GM10266 (cell line): ENCODE measurements at regions not wholly inside any gene's neighbourhood (a gene's known extent, or its start where the extent isn't known, plus 50 kb on each side); places are given as distances from the start of the nearest gene placed in this dataset.

Experiments
- DNase-seq: peaks from one replicate; pipeline ENCODE4 v3.0.0; 2012; ENCODE audit errors: extremely low spot score
- TF ChIP-seq, protein P1 (sequence below): IDR thresholded peaks from 2 replicates; pipeline ENCODE4 v1.5.1; 2012; ENCODE audit warnings: mild to moderate bottlenecking, low read depth; ENCODE audit not compliant: control insufficient read depth, insufficient read depth; ENCODE audit errors: missing control alignments

- TF ChIP-seq, protein P1, sequence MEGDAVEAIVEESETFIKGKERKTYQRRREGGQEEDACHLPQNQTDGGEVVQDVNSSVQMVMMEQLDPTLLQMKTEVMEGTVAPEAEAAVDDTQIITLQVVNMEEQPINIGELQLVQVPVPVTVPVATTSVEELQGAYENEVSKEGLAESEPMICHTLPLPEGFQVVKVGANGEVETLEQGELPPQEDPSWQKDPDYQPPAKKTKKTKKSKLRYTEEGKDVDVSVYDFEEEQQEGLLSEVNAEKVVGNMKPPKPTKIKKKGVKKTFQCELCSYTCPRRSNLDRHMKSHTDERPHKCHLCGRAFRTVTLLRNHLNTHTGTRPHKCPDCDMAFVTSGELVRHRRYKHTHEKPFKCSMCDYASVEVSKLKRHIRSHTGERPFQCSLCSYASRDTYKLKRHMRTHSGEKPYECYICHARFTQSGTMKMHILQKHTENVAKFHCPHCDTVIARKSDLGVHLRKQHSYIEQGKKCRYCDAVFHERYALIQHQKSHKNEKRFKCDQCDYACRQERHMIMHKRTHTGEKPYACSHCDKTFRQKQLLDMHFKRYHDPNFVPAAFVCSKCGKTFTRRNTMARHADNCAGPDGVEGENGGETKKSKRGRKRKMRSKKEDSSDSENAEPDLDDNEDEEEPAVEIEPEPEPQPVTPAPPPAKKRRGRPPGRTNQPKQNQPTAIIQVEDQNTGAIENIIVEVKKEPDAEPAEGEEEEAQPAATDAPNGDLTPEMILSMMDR: no peak
- no peak for DNase-seq
Measured at GRCh38 chr10:78333362-78334143, 299.9 kb downstream of the RPS24 start.

GRCh38 chr10:78335371-78335690 is 301.7 kb downstream of the RPS24 start:
- TF ChIP-seq, protein P1: no peak

DNA sequence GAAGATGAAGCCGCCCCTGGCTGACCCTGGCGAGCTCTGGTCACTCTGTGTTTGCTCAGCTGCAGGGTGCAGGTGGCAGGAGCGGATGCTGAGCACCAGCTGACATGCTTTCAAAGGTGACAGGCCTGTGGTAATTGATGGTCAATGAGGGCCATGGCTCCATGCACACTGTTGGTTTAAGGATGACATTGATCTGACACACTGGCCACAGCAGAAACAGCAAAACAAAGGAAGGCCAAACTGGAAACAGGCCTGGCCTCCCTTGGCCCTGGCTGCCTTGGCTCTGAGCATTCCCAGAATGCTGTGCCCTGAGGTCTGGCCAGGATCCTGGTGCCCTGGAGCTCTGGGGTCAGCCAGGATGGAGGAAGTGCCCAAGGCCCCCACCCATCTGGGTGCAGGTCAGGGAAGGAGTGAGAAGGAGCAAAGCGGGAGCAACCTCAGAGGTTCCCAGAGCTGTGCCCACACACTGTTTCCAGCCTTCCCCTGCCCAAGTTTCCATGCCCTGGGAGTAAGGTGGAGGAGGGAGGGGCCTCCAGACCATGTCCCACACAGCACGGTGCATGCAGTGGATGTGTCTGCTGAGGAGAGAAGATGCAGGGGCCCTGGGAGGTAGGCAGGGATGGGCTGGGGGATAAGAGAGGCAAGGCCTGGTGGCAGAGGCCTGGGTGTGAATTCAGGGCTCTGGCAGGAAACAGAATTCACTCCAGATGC is 302.2 kb downstream of the RPS24 start:
- no peak for DNase-seq
- TF ChIP-seq, protein P1: no peak

More at GRCh38 chr10:78335371-78335690, 301.7 kb downstream of the RPS24 start:
- no peak for DNase-seq

GRCh38 chr10:78336402-78336791 is 302.7 kb downstream of the RPS24 start:
- TF ChIP-seq, protein P1: no peak
- DNase-seq: no peak

- no peak for DNase-seq
- TF ChIP-seq, protein P1: no peak
Measured at GRCh38 chr10:78337016-78337415, 303.4 kb downstream of the RPS24 start.

DNA sequence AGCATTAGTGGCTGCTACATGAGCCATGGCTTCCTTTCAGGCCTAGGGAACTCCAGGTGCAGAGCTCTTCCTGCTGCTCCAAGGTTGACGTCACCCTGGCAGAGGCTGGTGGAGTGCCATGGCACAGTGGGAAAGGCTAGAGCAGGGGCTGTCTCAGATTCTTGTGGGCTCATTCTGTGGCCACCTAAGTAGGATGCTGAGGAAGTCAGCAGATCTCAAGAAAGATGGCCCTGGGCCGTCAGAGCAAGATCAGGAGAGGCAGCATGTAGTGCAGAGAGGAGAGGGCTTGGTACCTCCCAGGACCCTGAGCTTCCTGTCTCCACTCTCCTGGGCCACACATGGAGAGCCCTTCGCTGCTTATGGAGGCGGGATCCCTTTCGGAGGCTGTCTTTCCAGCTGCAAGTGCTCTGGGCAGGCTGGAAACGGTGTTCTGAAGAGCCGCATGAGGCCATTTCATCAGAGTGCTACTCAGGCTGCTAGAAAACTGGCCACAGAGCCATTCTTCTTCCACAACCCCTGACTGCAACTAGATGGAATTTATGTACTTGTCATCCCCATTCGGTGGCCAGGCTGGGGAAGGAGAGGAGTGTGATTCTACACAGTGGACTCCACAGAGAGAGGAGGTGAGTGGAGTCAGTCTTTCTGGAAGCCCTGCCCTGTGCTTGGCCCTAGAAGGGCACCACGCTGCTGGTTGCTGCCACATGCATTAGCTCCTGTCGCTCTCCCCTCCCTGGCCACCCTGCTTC is 304.2 kb downstream of the RPS24 start:
- no peak for DNase-seq
- TF ChIP-seq, protein P1: no peak
